ENCODE measurements at regions not wholly inside any gene's neighbourhood (a gene's known extent, or its start where the extent isn't known, plus 50 kb on each side); places are given as distances from the start of the nearest gene placed in this dataset.

GRCh38 chr3:127342735-127343134 is 54.9 kb upstream of the PRR20G start:
- DNase-seq (ENCODE audit: low read depth in 1 of 2, low spot score in 1 of 2) (no peak), ATAC-seq (peak in 1 of 2 experiments; percentile 55; a peak in 2 of 6 replicates), FAIRE-seq (no peak)
- Histone ChIP-seq H3K4me1 (no peaks in the 10 kb centered on the region), H3K4me3 (no peak overlapping the region), H3K27ac (no peak overlapping the region), H3K9me3 (no peaks in the 10 kb centered on the region), H3K4me2 (no peak overlapping the region)
- POLR2A ChIA-PET: no interaction called here
- CTCF ChIA-PET: no interaction called here
- 23% methylated on average over 9 of the region's 9 CpGs for WGBS (ENCODE audit: missing lambda C conversion rate)
- TF ChIP-seq TFCP2L1 (CRISPR knock-in tag; IDR thresholded peaks at IDR 0.05) (no peak), RNF2 (IDR thresholded peaks at IDR 0.05; ENCODE audit: borderline replicate concordance, low read depth) (no peak), BHLHE40 (IDR thresholded peaks at IDR 0.05; ENCODE audit: low read depth, low read length) (no peak), RAD21 (conservative IDR thresholded peaks at IDR 0.05 in 1 of 2, IDR thresholded peaks at IDR 0.05 in 1 of 2) (0 out of 5 replicates have a peak, but pooled peaks of 1 of the 2 experiments have one; percentile 16)

GRCh38 chr3:127339928-127340861 is 52.3 kb upstream of the PRR20G start:
- POLR2A ChIA-PET: no interaction called here
- no peak overlapping the region for H3K4me2 ChIP-seq

GRCh38 chr3:127339016-127339415 is 51.2 kb upstream of the PRR20G start:
- H3K4me1 ChIP-seq: no peaks in the 10 kb centered on the region
- TF ChIP-seq TFCP2L1 (CRISPR knock-in tag; IDR thresholded peaks at IDR 0.05): no peak
- TF ChIP-seq RAD21 (conservative IDR thresholded peaks at IDR 0.05 in 1 of 2, IDR thresholded peaks at IDR 0.05 in 1 of 2): no peak
- no peak for TF ChIP-seq EP300 (IDR thresholded peaks at IDR 0.05)
- TF ChIP-seq CEBPB (IDR thresholded peaks at IDR 0.05): no peak
- no peak for TF ChIP-seq POLR2AphosphoS2 (conservative IDR thresholded peaks at IDR 0.05; ENCODE audit: low read length)
- no peak for TF ChIP-seq MYC (IDR thresholded peaks at IDR 0.05; ENCODE audit: borderline replicate concordance, low read length)
- TF ChIP-seq GATA3 (IDR thresholded peaks at IDR 0.05; ENCODE audit: borderline replicate concordance): no peak
- no peak for TF ChIP-seq HOXB13 (CRISPR knock-in tag; IDR thresholded peaks at IDR 0.05; ENCODE audit: low read depth)
- TF ChIP-seq E2F6 (IDR thresholded peaks at IDR 0.05; ENCODE audit: borderline replicate concordance, low read depth): no peak
- TF ChIP-seq EHF (CRISPR knock-in tag; IDR thresholded peaks at IDR 0.05): no peak
- TF ChIP-seq MAFK (IDR thresholded peaks at IDR 0.05; ENCODE audit: partially characterized antibody): no peak
- no peak for TF ChIP-seq MAX (IDR thresholded peaks at IDR 0.05)
- no peak for TF ChIP-seq ZFP36 (IDR thresholded peaks at IDR 0.05; ENCODE audit: borderline replicate concordance, partially characterized antibody)
- no peak for TF ChIP-seq JUNB (IDR thresholded peaks at IDR 0.05)
- TF ChIP-seq ESRRA (IDR thresholded peaks at IDR 0.05; ENCODE audit: borderline replicate concordance, low read length): no peak
- no peak overlapping the region for H3K4me3 ChIP-seq
- 0 out of 3 replicates have a peak, but pooled peaks cover 3% of the 10 kb centered on the region for H3K9me3 ChIP-seq
- ChIA-PET POLR2A (no interaction called here), CTCF (no interaction called here)
- FAIRE-seq (no peak), DNase-seq (ENCODE audit: low read depth in 1 of 2, low spot score in 1 of 2) (no peak), ATAC-seq (no peak)
- no peak overlapping the region for H3K4me2 ChIP-seq
- no peak overlapping the region for H3K27ac ChIP-seq
- 35% methylated on average over 3 of the region's 3 CpGs for WGBS (ENCODE audit: missing lambda C conversion rate)

More at GRCh38 chr3:127339928-127340861, 52.3 kb upstream of the PRR20G start:
- TF ChIP-seq CHD2 (IDR thresholded peaks at IDR 0.05; ENCODE audit: low read length, partially characterized antibody) (no peak), JUNB (IDR thresholded peaks at IDR 0.05) (no peak), CHD4 (IDR thresholded peaks at IDR 0.05; ENCODE audit: borderline replicate concordance) (no peak), NFE2L2 (conservative IDR thresholded peaks at IDR 0.05; ENCODE audit: low read length) (no peak), NR3C1 (IDR thresholded peaks at IDR 0.05) (no peak), HDAC2 (IDR thresholded peaks at IDR 0.05) (no peak), FOSB (CRISPR knock-in tag; IDR thresholded peaks at IDR 0.05) (no peak), EHMT2 (IDR thresholded peaks at IDR 0.05; ENCODE audit: low read depth) (no peak), CEBPB (IDR thresholded peaks at IDR 0.05) (no peak), BCL3 (IDR thresholded peaks at IDR 0.05) (no peak), POLR2AphosphoS2 (conservative IDR thresholded peaks at IDR 0.05; ENCODE audit: low read length) (no peak), EHF (CRISPR knock-in tag; IDR thresholded peaks at IDR 0.05) (no peak), MAX (IDR thresholded peaks at IDR 0.05) (no peak), TP53 (CRISPR knock-in tag; IDR thresholded peaks at IDR 0.05) (no peak), MAZ (IDR thresholded peaks at IDR 0.05; ENCODE audit: borderline replicate concordance, low read depth, low read length) (no peak), HOXA7 (CRISPR knock-in tag; IDR thresholded peaks at IDR 0.05) (no peak), CBX2 (IDR thresholded peaks at IDR 0.05; ENCODE audit: borderline replicate concordance, low read depth) (no peak), FOXS1 (CRISPR knock-in tag; IDR thresholded peaks at IDR 0.05) (no peak)
- Histone ChIP-seq H3K27ac (no peak overlapping the region), H3K9me3 (no peaks in the 10 kb centered on the region), H3K4me1 (no peaks in the 10 kb centered on the region), H3K4me3 (no peak overlapping the region)
- DNase-seq (ENCODE audit: low read depth in 1 of 2, low spot score in 1 of 2): no peak
- 28% methylated on average over 15 of the region's 20 CpGs for WGBS (ENCODE audit: missing lambda C conversion rate)
- CTCF ChIA-PET: no interaction called here
- ATAC-seq: no peak
- FAIRE-seq: no peak
